Upper lobe of left lung (tissue), 4 donors: ENCODE measurements at regions not wholly inside any gene's neighbourhood (a gene's known extent, or its start where the extent isn't known, plus 50 kb on each side); places are given as distances from the start of the nearest gene placed in this dataset.

Source experiments
- POLR2A ChIP-seq, 4 donors: fragments of 450-650 bp; IDR thresholded peaks; one replicate each; pipeline ENCODE4 v1.5.1; 2016 to 2017; ENCODE audit warnings: antibody characterized with exemption in 4 of 4, mild to moderate bottlenecking in 2 of 4
- TF ChIP-seq, protein P1 (sequence below), 6 experiments: fragments of 450-650 bp in 4 of 6; fragments of 200-600 bp in 2 of 6; sonication (generic) in 2 of 6; IDR thresholded peaks; one replicate each; pipeline ENCODE4 v1.5.1; 2016 to 2019; ENCODE audit warnings: antibody characterized with exemption in 6 of 6

DNA sequence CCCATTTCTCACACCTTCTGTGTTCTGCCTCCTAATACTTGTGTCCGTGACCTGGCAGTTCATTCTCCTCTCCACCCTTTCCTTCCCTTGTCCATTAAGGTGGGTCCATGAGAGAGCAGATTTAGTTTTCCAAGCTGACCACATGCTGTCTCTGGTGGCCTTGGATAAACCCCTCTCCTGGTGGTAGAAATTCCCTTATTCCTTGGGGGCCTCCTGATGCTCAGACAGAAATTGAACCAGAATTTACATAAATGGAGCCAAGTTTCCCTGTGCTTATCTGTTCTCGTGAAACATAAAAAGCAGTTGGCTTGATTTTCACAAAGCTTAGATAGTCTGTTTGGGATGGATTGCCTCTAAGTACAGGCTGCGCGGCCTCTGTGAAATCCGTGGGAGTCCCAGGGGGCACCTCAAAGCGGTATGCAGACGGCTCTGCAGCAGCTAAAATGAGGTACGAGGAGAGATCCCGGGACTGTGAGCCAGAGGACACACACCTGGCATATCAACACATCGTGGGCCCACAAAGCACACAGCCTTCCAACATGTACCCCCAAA, 101.0 kb upstream of the NMNAT3 start:
- TF ChIP-seq, protein P1, sequence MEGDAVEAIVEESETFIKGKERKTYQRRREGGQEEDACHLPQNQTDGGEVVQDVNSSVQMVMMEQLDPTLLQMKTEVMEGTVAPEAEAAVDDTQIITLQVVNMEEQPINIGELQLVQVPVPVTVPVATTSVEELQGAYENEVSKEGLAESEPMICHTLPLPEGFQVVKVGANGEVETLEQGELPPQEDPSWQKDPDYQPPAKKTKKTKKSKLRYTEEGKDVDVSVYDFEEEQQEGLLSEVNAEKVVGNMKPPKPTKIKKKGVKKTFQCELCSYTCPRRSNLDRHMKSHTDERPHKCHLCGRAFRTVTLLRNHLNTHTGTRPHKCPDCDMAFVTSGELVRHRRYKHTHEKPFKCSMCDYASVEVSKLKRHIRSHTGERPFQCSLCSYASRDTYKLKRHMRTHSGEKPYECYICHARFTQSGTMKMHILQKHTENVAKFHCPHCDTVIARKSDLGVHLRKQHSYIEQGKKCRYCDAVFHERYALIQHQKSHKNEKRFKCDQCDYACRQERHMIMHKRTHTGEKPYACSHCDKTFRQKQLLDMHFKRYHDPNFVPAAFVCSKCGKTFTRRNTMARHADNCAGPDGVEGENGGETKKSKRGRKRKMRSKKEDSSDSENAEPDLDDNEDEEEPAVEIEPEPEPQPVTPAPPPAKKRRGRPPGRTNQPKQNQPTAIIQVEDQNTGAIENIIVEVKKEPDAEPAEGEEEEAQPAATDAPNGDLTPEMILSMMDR (IDR thresholded peaks at IDR 0.05), result no peak
- TF ChIP-seq POLR2A (IDR thresholded peaks at IDR 0.05), result no peak
